Left ventricle myocardium inferior (tissue), 1 donor: ENCODE measurements at regions not wholly inside any gene's neighbourhood (a gene's known extent, or its start where the extent isn't known, plus 50 kb on each side); places are given as distances from the start of the nearest gene placed in this dataset.

Experiments used
- DNase-seq: peaks from one replicate; pipeline ENCODE4 v3.0.0-alpha.2; 2020
- H3K27ac ChIP-seq: fragments of 200-600 bp; replicated peaks from 2 replicates; pipeline ENCODE4 v1.8.0; 2021
- H3K27me3 ChIP-seq: fragments of 200-600 bp; 2 replicates; pipeline ENCODE4 v1.8.0; 2021; ENCODE audit warnings: low read depth
- H3K36me3 ChIP-seq: fragments of 200-600 bp; 2 replicates; pipeline ENCODE4 v1.8.0; 2021
- H3K4me1 ChIP-seq: fragments of 200-600 bp; 2 replicates; pipeline ENCODE4 v1.8.0; 2021
- H3K4me3 ChIP-seq: fragments of 200-600 bp; 2 replicates; pipeline ENCODE4 v1.8.0; 2021; ENCODE audit warnings: mild to moderate bottlenecking, moderate library complexity
- H3K9me3 ChIP-seq: fragments of 200-600 bp; replicated peaks from 2 replicates; pipeline ENCODE4 v1.8.0; 2021
- intact Hi-C: fragments of 100-400 bp; cut with micrococcal nuclease; formaldehyde crosslinking; loops from one replicate; pipeline ENCODE4 v1.11.0; 2022
- TF ChIP-seq, protein P1 (sequence below): fragments of 200-600 bp; IDR thresholded peaks from 2 replicates; pipeline ENCODE4 v1.8.0; 2021; ENCODE audit warnings: antibody characterized with exemption, mild to moderate bottlenecking, borderline replicate concordance
- donor health status: DM: no; HTN: yes; CAD: no; lungs with severe emphysema.

DNA sequence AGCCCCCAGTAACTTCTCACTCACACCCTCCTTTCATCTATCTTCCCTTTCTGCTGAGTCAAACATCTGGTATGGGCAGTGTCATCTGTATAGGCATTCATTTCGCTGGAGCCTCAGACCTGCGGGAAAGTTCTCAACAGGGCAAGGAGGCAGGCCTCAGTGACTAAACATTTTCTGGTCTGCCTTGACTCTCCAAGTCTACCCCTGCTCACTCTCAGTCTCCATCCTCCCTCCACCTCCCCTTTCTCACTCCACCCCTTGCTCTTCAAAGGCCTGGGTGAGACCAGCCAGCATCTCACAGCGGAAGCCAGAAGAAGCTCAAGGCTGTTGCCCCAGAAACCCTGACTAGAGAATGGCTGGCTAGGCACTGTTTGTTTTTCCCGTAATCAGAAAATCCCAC, 105.0 kb upstream of the BEND6 start:
- no peaks in the 10 kb centered on the region for H3K27me3 ChIP-seq
- peak overlapping the region; percentile 66 for H3K4me3 ChIP-seq
- intact Hi-C loops: loop anchor here (2.0 to 10.0 kb wide), 4 partner anchors 85 to 495 kb away; partner anchors contain the start of gene DST
- H3K36me3 ChIP-seq: no peaks in the 10 kb centered on the region
- H3K4me1 ChIP-seq: peaks cover 26% of the 10 kb centered on the region
- no peaks in the 10 kb centered on the region for H3K9me3 ChIP-seq
- no peak for DNase-seq
- TF ChIP-seq, protein P1, sequence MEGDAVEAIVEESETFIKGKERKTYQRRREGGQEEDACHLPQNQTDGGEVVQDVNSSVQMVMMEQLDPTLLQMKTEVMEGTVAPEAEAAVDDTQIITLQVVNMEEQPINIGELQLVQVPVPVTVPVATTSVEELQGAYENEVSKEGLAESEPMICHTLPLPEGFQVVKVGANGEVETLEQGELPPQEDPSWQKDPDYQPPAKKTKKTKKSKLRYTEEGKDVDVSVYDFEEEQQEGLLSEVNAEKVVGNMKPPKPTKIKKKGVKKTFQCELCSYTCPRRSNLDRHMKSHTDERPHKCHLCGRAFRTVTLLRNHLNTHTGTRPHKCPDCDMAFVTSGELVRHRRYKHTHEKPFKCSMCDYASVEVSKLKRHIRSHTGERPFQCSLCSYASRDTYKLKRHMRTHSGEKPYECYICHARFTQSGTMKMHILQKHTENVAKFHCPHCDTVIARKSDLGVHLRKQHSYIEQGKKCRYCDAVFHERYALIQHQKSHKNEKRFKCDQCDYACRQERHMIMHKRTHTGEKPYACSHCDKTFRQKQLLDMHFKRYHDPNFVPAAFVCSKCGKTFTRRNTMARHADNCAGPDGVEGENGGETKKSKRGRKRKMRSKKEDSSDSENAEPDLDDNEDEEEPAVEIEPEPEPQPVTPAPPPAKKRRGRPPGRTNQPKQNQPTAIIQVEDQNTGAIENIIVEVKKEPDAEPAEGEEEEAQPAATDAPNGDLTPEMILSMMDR: no peak
- peak overlapping the region; percentile 75 for H3K27ac ChIP-seq

DNA sequence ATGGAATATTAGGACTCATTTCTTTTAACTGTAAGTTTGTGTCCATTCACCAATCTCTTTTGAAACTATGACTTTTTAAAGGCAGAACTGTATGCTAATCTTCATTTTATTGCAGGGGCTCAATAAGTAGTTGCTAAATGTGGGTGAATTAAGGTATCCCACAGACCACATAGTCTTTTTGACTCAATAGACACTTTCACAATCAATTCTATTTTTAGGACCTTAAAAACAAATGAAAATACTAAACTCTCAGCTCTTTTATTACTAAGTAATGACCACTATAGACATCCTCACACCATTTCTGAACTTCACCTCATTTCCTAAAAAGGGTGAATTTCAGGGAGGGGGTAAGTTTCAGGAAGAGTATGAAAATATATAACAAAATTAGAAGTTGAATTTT, 106.8 kb upstream of the BEND6 start:
- no peaks in the 10 kb centered on the region for H3K36me3 ChIP-seq
- peaks cover 39% of the 10 kb centered on the region for H3K4me1 ChIP-seq
- TF ChIP-seq, protein P1: no peak
- H3K27ac ChIP-seq: no peak overlapping the region
- intact Hi-C loops: loop anchor here (5.0 to 10.0 kb wide), 2 partner anchors 83 to 206 kb away; partner anchors contain the start of gene DST
- no peaks in the 10 kb centered on the region for H3K9me3 ChIP-seq
- no peak for DNase-seq
- H3K4me3 ChIP-seq: no peak overlapping the region
- no peaks in the 10 kb centered on the region for H3K27me3 ChIP-seq

DNA sequence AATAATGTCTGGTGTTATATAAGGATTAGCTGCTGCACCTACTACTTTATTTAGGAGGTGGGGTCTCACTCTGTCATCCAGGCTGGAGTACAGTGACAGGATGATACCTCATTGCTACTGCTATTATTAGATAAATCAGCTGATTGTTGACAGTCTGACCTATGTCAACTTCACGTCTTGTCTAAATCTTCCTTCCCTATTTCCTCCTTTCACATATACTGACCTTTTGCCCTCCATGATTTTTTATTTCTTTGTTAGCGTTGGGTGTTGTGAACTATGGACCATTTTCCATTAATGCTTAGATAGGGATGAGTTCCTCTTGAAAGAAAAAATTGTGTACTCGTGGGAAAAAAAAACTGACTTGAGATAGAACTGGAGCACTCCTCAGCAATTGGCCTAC, 109.9 kb upstream of the BEND6 start:
- intact Hi-C loops: loop anchor here (5.0 to 10.0 kb wide), 2 partner anchors 80 to 203 kb away; partner anchors contain the start of gene DST
- Histone ChIP-seq H3K27ac (peak overlapping the region; percentile 94), H3K36me3 (no peaks in the 10 kb centered on the region), H3K27me3 (no peaks in the 10 kb centered on the region), H3K4me1 (peaks cover 43% of the 10 kb centered on the region), H3K9me3 (no peaks in the 10 kb centered on the region), H3K4me3 (no peak overlapping the region)
- DNase-seq: no peak
- TF ChIP-seq, protein P1: no peak

DNA sequence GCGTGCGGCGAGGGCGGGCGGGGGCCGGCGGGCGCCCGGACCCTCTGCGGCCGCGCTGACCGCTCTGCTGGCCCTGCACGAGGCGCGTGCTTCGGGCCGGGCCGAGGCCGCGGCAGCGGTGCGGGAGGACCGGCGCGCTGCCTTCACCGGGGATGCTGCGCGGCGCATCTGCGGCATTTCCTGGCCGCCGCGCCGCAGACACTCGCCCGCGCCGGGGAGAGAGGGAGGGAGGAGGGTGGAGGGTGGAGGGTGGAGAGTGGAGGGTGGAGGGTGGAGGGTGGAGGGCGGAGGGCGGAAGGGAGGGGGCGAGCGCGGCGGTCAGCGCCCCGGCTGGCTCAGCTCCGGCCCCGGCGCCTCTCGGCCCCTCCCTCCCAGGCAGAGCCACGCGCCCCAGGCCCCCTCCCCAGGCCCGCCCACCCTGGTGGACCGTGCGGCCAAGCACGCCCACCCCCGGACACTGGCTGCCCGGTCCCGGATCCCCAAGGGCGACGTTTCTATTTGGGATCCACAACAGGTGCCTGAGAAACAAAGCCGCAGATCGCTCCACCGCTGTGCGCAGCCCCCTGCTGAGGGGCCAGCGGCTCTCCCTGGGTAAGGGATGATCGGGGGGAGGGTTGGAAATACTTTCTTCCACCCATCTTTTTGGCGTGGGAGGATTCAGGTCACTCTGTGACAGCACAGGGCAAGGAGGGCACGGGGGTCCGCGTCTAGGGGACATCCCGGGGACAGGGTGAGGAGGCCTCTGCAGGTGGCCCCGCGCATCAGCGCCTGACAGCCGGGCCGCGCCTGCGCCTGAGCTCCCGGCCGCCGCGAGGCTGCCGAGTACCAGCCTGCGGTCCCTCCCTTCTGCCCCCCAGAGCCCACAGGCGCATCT, 111.2 kb upstream of the BEND6 start:
- H3K9me3 ChIP-seq: no peaks in the 10 kb centered on the region
- TF ChIP-seq, protein P1: peak; percentile 76
- peak overlapping the region; percentile 78 for H3K4me3 ChIP-seq
- no peaks in the 10 kb centered on the region for H3K36me3 ChIP-seq
- no peaks in the 10 kb centered on the region for H3K27me3 ChIP-seq
- DNase-seq: peak; percentile 79
- H3K27ac ChIP-seq: peak overlapping the region; percentile 94
- peaks cover 50% of the 10 kb centered on the region for H3K4me1 ChIP-seq
- intact Hi-C loops: loop anchor here (10.0 kb wide), 1 partner anchor 79 kb away; no protein-coding TSS in a partner anchor

DNA sequence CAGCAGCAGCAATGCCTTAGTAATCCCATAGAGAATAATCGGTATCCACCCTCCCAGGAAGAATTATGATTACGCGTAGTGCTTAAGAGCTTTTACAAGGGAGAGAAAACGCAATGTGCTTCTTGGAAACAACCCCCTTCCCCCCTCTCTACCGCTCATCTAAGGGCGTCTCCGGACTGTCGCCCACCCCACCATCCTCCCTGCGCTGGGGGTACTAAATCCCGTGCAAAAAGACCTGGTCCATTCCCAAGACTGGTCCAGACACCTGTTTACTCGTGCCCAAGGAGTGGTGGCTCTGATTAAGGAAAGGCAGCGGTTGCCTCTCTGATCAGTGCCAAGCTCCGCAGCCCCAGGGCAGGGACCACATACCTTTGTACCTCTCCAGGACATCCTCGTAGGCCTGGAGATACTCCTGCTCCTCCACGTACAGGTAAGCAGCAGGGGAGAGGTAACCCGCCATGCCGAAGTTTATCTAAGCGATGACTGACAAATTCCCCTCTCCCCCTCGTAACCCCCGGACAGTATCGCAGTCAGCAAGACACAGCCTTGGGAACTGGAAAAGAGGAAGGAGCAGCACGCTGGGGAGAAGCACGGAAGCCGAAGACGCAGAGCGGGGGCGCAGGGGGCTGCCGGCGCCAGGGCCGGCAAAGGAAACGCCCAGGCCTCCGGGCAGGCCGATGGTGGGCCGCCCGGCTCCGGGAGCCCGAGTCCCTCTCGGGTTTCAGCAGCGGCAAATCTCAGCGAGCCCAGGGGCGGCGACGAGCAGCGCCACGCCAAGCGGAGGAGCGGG, 112.0 kb upstream of the BEND6 start:
- H3K27ac ChIP-seq: peak overlapping the region; percentile 94
- peaks cover 59% of the 10 kb centered on the region for H3K4me1 ChIP-seq
- H3K9me3 ChIP-seq: no peaks in the 10 kb centered on the region
- peak; percentile 39 for DNase-seq
- intact Hi-C loops: loop anchor here (10.0 kb wide), 1 partner anchor 78 kb away; no protein-coding TSS in a partner anchor
- H3K27me3 ChIP-seq: no peaks in the 10 kb centered on the region
- no peaks in the 10 kb centered on the region for H3K36me3 ChIP-seq
- H3K4me3 ChIP-seq: peak overlapping the region; percentile 78
- TF ChIP-seq, protein P1: no peak
